H1 (cell line): ENCODE measurements at regions not wholly inside any gene's neighbourhood (a gene's known extent, or its start where the extent isn't known, plus 50 kb on each side); places are given as distances from the start of the nearest gene placed in this dataset.

Experiments used
- CTCF ChIA-PET: fragments of 300-600 bp; sonication (Branson Sonifier 250); formaldehyde crosslinking; loops from one replicate; lab custom pipeline; 2021; ENCODE audit not compliant: partially characterized antibody; lab: Charles Lee
- POLR2A ChIA-PET: fragments of 300-600 bp; sonication (Branson Sonifier 250); formaldehyde crosslinking; loops from one replicate; lab custom pipeline; 2021; ENCODE audit warnings: inconsistent platforms; ENCODE audit not compliant: partially characterized antibody; lab: Charles Lee
- DNase-seq, 2 experiments: peaks; one replicate each; pipeline versions ENCODE4 v3.0.0 to v3.0.0-alpha.2; 2010 to 2022; ENCODE audit warnings: low spot score in 2 of 2, low read depth in 1 of 2, mixed read lengths in 1 of 2
- FAIRE-seq: peaks from 2 replicates; lab custom pipeline; 2011; peaks lifted over from hg19 to GRCh38; lab: Jason Lieb, UNC
- H2AFZ ChIP-seq: 2 replicates; pipeline ENCODE4 v1.8.1; 2012; ENCODE audit warnings: low read length, inconsistent platforms
- H2AK5ac ChIP-seq: 2 replicates; pipeline ENCODE4 v1.6.1; 2013; ENCODE audit warnings: low read depth, low read length
- H2BK120ac ChIP-seq: replicated peaks from 2 replicates; pipeline ENCODE3; 2013; ENCODE audit warnings: low read depth, low read length, inconsistent platforms
- H2BK12ac ChIP-seq: 2 replicates; pipeline ENCODE4 v1.6.1; 2013; ENCODE audit warnings: low read depth, low read length
- H2BK15ac ChIP-seq: 2 replicates; pipeline ENCODE4 v1.6.1; 2013; ENCODE audit warnings: low read length
- H2BK20ac ChIP-seq: 2 replicates; pipeline ENCODE4 v1.6.1; 2013; ENCODE audit warnings: low read length
- H2BK5ac ChIP-seq: 2 replicates; pipeline ENCODE4 v1.6.1; 2013; ENCODE audit warnings: low read depth, low read length
- H3K14ac ChIP-seq: 2 replicates; pipeline ENCODE4 v1.6.1; 2013; ENCODE audit warnings: inconsistent platforms; ENCODE audit not compliant: insufficient read length
- H3K18ac ChIP-seq: 2 replicates; pipeline ENCODE4 v1.6.1; 2013; ENCODE audit warnings: low read length; ENCODE audit errors: extremely low read depth
- H3K23ac ChIP-seq: 2 replicates; pipeline ENCODE4 v1.6.1; 2013; ENCODE audit warnings: inconsistent platforms; ENCODE audit not compliant: insufficient read length
- H3K23me2 ChIP-seq: 2 replicates; pipeline ENCODE4 v1.6.1; 2013; ENCODE audit warnings: low read depth, low read length
- H3K27ac ChIP-seq: 2 replicates; pipeline ENCODE4 v1.6.1; 2011; ENCODE audit warnings: low read depth, low read length, inconsistent platforms
- H3K27me3 ChIP-seq, 4 experiments: replicated peaks in 1 of 4; 1 replicate in 1 of 4; 2 replicates in 3 of 4; pipeline versions ENCODE4 v1.6.1 to v1.8.1; 2011 to 2013; ENCODE audit warnings: low read length in 3 of 4, mild to moderate bottlenecking in 3 of 4, inconsistent platforms in 2 of 4, mixed read lengths in 2 of 4, moderate library complexity in 1 of 4; ENCODE audit not compliant: control insufficient read depth in 3 of 4, insufficient read depth in 3 of 4; ENCODE audit errors: extremely low read depth in 1 of 4
- H3K36me3 ChIP-seq, 4 experiments: 2 replicates each; pipeline versions ENCODE4 v1.6.1 to v1.8.1; 2011 to 2013; ENCODE audit warnings: mild to moderate bottlenecking in 4 of 4, low read length in 3 of 4, moderate library complexity in 2 of 4, control low read depth in 1 of 4, inconsistent platforms in 1 of 4; ENCODE audit not compliant: insufficient read depth in 4 of 4, control insufficient read depth in 2 of 4
- H3K4ac ChIP-seq: replicated peaks from 2 replicates; pipeline ENCODE3; 2013; ENCODE audit warnings: low read length, low read depth, mixed read lengths, inconsistent platforms; ENCODE audit not compliant: insufficient read length
- H3K4me1 ChIP-seq, 4 experiments: replicated peaks in 1 of 4; 1 replicate in 1 of 4; 2 replicates in 3 of 4; pipeline versions ENCODE4 v1.6.1 to v1.8.1; 2011 to 2013; ENCODE audit warnings: low read length in 3 of 4, inconsistent platforms in 2 of 4, mixed read lengths in 1 of 4; ENCODE audit not compliant: insufficient read depth in 4 of 4, control insufficient read depth in 3 of 4
- H3K4me2 ChIP-seq, 2 experiments: 2 replicates each; pipeline versions ENCODE4 v1.6.1 to v1.8.1; 2011 to 2013; ENCODE audit warnings: low read depth in 2 of 2, low read length in 2 of 2, control low read depth in 1 of 2, inconsistent platforms in 1 of 2, mild to moderate bottlenecking in 1 of 2; ENCODE audit not compliant: insufficient read depth in 1 of 2
- H3K4me3 ChIP-seq, 4 experiments: fragments of 200-600, 300-600 bp in 1 of 4; sonication (generic), shearing (Covaris generic), sonication (Bioruptor Twin) in 1 of 4; 2 replicates each; pipeline versions ENCODE4 v1.5.1 to v1.8.1; 2011 to 2016; ENCODE audit warnings: low read length in 4 of 4, low read depth in 3 of 4, control low read depth in 2 of 4, inconsistent platforms in 2 of 4, mild to moderate bottlenecking in 2 of 4, mixed read lengths in 1 of 4, moderate library complexity in 1 of 4; ENCODE audit not compliant: insufficient read depth in 2 of 4; ENCODE audit errors: extremely low read depth in 1 of 4
- H3K56ac ChIP-seq: replicated peaks from 2 replicates; pipeline ENCODE3; 2013; ENCODE audit warnings: low read depth, mild to moderate bottlenecking, mixed read lengths, low read length, inconsistent platforms; ENCODE audit not compliant: insufficient read length
- H3K79me1 ChIP-seq: 2 replicates; pipeline ENCODE4 v1.6.1; 2013; ENCODE audit warnings: low read depth, low read length, control low read depth
- H3K79me2 ChIP-seq, 2 experiments: 2 replicates each; pipeline versions ENCODE4 v1.6.1 to v1.8.1; 2012 to 2013; ENCODE audit warnings: low read length in 2 of 2, mild to moderate bottlenecking in 2 of 2, inconsistent platforms in 1 of 2; ENCODE audit not compliant: insufficient read depth in 2 of 2, control insufficient read depth in 1 of 2
- H3K9ac ChIP-seq, 4 experiments: replicated peaks in 1 of 4; 1 replicate in 1 of 4; 2 replicates in 3 of 4; pipeline versions ENCODE4 v1.6.1 to v1.8.1; 2011 to 2013; ENCODE audit warnings: low read depth in 3 of 4, low read length in 3 of 4, control low read depth in 2 of 4, mild to moderate bottlenecking in 2 of 4, moderate library complexity in 2 of 4, inconsistent platforms in 1 of 4; ENCODE audit errors: extremely low read depth in 1 of 4
- H3K9me3 ChIP-seq, 2 experiments: 2 replicates each; pipeline versions ENCODE4 v1.6.1 to v1.8.1; 2012 to 2013; ENCODE audit warnings: mild to moderate bottlenecking in 2 of 2, moderate library complexity in 2 of 2, control low read depth in 1 of 2, inconsistent platforms in 1 of 2, low read depth in 1 of 2, low read length in 1 of 2, mixed read lengths in 1 of 2; ENCODE audit not compliant: insufficient read depth in 2 of 2
- H4K20me1 ChIP-seq, 2 experiments: replicated peaks in 1 of 2; 2 replicates each; pipeline versions ENCODE3 to v1.8.1; 2011 to 2013; ENCODE audit warnings: inconsistent platforms in 2 of 2, low read length in 2 of 2, mild to moderate bottlenecking in 1 of 2; ENCODE audit not compliant: insufficient read depth in 2 of 2, control insufficient read depth in 1 of 2
- H4K5ac ChIP-seq: 2 replicates; pipeline ENCODE4 v1.6.1; 2013; ENCODE audit warnings: low read length, low read depth, mixed read lengths, inconsistent platforms; ENCODE audit not compliant: insufficient read length
- H4K8ac ChIP-seq: 2 replicates; pipeline ENCODE4 v1.8.0; 2013; ENCODE audit warnings: mild to moderate bottlenecking, moderate library complexity, low read length, inconsistent platforms; ENCODE audit not compliant: insufficient read depth; ENCODE audit errors: extremely low read depth
- H4K91ac ChIP-seq: replicated peaks from 2 replicates; pipeline ENCODE3; 2013; ENCODE audit warnings: low read length, mixed read lengths, inconsistent platforms; ENCODE audit not compliant: insufficient read length
- CEBPB ChIP-seq: IDR thresholded peaks from 2 replicates; pipeline ENCODE4 v1.6.1; 2012; ENCODE audit warnings: low read depth, low read length
- CTCF ChIP-seq, 3 experiments: IDR thresholded peaks; 1 replicate in 2 of 3; 2 replicates in 1 of 3; pipeline versions ENCODE4 v1.5.1 to v1.6.1; 2011; ENCODE audit warnings: low read length in 3 of 3, mild to moderate bottlenecking in 3 of 3, inconsistent platforms in 2 of 3, low read depth in 1 of 3, moderate library complexity in 1 of 3; ENCODE audit not compliant: insufficient read depth in 1 of 3; ENCODE audit errors: control extremely low read depth in 1 of 3
- HDAC2 ChIP-seq, 2 experiments: fragments of 300-600 bp in 1 of 2; sonication (generic) in 1 of 2; IDR thresholded peaks; 2 replicates each; pipeline ENCODE4 v1.6.1; 2011 to 2012; ENCODE audit warnings: low read depth in 2 of 2, low read length in 2 of 2, mild to moderate bottlenecking in 2 of 2, moderate library complexity in 2 of 2, borderline replicate concordance in 1 of 2, inconsistent platforms in 1 of 2
- JUND ChIP-seq: IDR thresholded peaks from 2 replicates; pipeline ENCODE4 v1.6.1; 2011; ENCODE audit warnings: mild to moderate bottlenecking, improper control_type of control experiment, low read length
- KDM4A ChIP-seq: IDR thresholded peaks from one replicate; pipeline ENCODE4 v1.7.1; 2012; ENCODE audit warnings: low read depth, mild to moderate bottlenecking, moderate library complexity, low read length, inconsistent platforms; ENCODE audit not compliant: severe bottlenecking
- MAX ChIP-seq: IDR thresholded peaks from 2 replicates; pipeline ENCODE4 v1.6.1; 2012; ENCODE audit warnings: inconsistent platforms
- PHF8 ChIP-seq: fragments of 200-600 bp; sonication (generic); conservative IDR thresholded peaks from 2 replicates; pipeline ENCODE4 v1.7.1; 2012; ENCODE audit warnings: low read depth, mild to moderate bottlenecking, inconsistent platforms, low read length, moderate library complexity
- SIX5 ChIP-seq: IDR thresholded peaks from 2 replicates; pipeline ENCODE4 v1.6.1; 2011; ENCODE audit warnings: mild to moderate bottlenecking, low read depth, low read length
- SP2 ChIP-seq: IDR thresholded peaks from 2 replicates; pipeline ENCODE4 v1.6.1; 2012; ENCODE audit warnings: mild to moderate bottlenecking, low read length, inconsistent platforms
- TAF1 ChIP-seq: IDR thresholded peaks from 2 replicates; pipeline ENCODE4 v1.6.1; 2011; ENCODE audit warnings: mild to moderate bottlenecking, low read depth, low read length
- TBP ChIP-seq: IDR thresholded peaks from 2 replicates; pipeline ENCODE4 v1.6.1; 2011; ENCODE audit warnings: low read depth, low read length, improper control_type of control experiment
- TCF12 ChIP-seq: IDR thresholded peaks from 2 replicates; pipeline ENCODE4 v1.6.1; 2011; ENCODE audit warnings: low read depth, mild to moderate bottlenecking, low read length
- WGBS, 2 experiments: shearing (Covaris generic) in 1 of 2; methylation state at CpG; one replicate each; pipeline versions ENCODE4 v1.1.6 to v1.1.7; 2013 to 2015; ENCODE audit warnings: low lambda C conversion rate in 2 of 2, mixed read lengths in 2 of 2, inconsistent platforms in 1 of 2, low coverage in 1 of 2, missing lambda C conversion rate in 1 of 2; ENCODE audit not compliant: insufficient replicate concordance in 2 of 2, insufficient coverage in 1 of 2, insufficient read length in 1 of 2; ENCODE audit errors: extremely low coverage in 1 of 2, missing lambda C conversion rate in 1 of 2; 5-methylcytosine and 5-hydroxymethylcytosine counted together

DNA sequence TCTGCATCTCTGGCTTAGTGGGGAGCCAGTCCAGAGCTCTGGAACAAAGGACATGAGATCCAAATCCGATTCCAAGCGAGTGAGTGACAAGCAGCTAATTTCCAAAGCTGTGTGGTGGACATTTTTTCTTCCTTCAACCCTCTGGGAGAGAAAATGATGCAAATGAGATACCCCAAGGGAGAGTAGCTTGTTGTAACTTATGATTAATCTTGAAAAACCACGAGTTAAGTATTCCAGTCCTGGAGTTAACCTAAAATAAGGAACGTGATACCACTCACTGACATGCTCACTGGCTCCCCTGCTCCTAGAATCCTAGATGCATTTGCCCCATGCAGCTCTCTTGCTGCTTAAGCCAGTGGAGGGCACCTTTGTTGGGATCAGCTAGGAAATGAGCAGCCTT is 116.0 kb upstream of the HABP2 start:
- Histone ChIP-seq H3K23me2 (no peaks in the 10 kb centered on the region), H2BK120ac (no peak overlapping the region), H4K20me1 (peaks cover 0 to 1% of the 10 kb centered on the region in 2 experiments), H4K91ac (no peak overlapping the region), H3K56ac (no peak overlapping the region), H3K4me3 (no peak overlapping the region), H3K4ac (no peak overlapping the region), H2BK20ac (no peak overlapping the region), H3K27ac (no peak overlapping the region), H2BK5ac (no peak overlapping the region), H3K79me2 (no peaks in the 10 kb centered on the region), H4K8ac (no peak overlapping the region), H3K23ac (no peak overlapping the region), H3K4me1 (no peaks in the 10 kb centered on the region; a peak in 1 of 7 replicates), H3K9ac (no peak overlapping the region), H3K36me3 (no peaks in the 10 kb centered on the region), H2BK15ac (no peak overlapping the region), H3K79me1 (no peaks in the 10 kb centered on the region; the same call in 1 of the 2 replicates), H3K18ac (no peak overlapping the region), H3K9me3 (no peaks in the 10 kb centered on the region; a peak in 1 of 4 replicates), H3K27me3 (no peaks in the 10 kb centered on the region), H3K4me2 (no peak overlapping the region), H3K14ac (no peak overlapping the region), H2AK5ac (no peak overlapping the region), H2AFZ (no peak overlapping the region), H2BK12ac (no peak overlapping the region), H4K5ac (no peak overlapping the region)
- FAIRE-seq = no peak
- WGBS, 2 experiments = 89% methylated on average over 4 of the region's 4 CpGs; no CpG with 5 or more reads in 1 of the 2 experiments
- POLR2A ChIA-PET = no interaction called here
- CTCF ChIA-PET = interaction anchor here (0.5 to 3.5 kb wide), 11 partner anchors 9 to 867 kb away, joined by 3 to 24 read pairs (median 3); no protein-coding TSS in a partner anchor
- DNase-seq = no peak
- TF ChIP-seq TBP (no peak), PHF8 (no peak), KDM4A (no peak), TCF12 (no peak), CEBPB (no peak), JUND (no peak), SIX5 (no peak), CTCF (IDR thresholded peaks at IDR 0.05; ENCODE audit: control extremely low read depth in 1 of 3, insufficient read depth in 1 of 3, low read depth in 1 of 3, low read length in 3 of 3) (no peak), SP2 (no peak), HDAC2 (IDR thresholded peaks at IDR 0.05; ENCODE audit: borderline replicate concordance in 1 of 2, low read depth in 2 of 2, low read length in 2 of 2) (no peak), TAF1 (no peak), MAX (no peak)
